Activated CD4-positive, alpha-beta T cell treated with anti-CD3 and anti-CD28 coated beads for 1 hour (primary cell): ENCODE measurements at regions not wholly inside any gene's neighbourhood (a gene's known extent, or its start where the extent isn't known, plus 50 kb on each side); places are given as distances from the start of the nearest gene placed in this dataset.

Experiments used
- DNase-seq: peaks from one replicate; pipeline ENCODE4 v3.0.0-alpha.2; 2020

DNA sequence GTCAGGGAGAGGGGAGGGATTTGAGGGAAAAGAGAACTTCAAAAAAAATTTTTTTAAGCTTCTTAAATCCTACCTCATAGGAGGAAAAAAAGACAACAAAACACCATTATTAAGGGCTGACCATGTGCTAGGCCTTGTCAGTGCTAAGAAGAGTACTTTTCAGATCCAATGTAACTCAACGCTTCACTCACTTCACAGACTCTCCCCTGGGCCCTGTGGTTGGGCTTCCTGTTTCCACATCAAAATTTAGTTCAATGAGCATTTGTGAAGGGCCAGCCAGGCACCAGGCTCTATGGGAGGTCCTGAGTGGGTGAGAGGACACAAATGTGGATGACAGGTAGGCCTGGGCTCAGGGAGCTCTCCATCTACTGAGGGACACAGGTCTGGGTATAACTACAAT, 249.8 kb downstream of the PTEN start:
- DNase-seq = no peak

DNA sequence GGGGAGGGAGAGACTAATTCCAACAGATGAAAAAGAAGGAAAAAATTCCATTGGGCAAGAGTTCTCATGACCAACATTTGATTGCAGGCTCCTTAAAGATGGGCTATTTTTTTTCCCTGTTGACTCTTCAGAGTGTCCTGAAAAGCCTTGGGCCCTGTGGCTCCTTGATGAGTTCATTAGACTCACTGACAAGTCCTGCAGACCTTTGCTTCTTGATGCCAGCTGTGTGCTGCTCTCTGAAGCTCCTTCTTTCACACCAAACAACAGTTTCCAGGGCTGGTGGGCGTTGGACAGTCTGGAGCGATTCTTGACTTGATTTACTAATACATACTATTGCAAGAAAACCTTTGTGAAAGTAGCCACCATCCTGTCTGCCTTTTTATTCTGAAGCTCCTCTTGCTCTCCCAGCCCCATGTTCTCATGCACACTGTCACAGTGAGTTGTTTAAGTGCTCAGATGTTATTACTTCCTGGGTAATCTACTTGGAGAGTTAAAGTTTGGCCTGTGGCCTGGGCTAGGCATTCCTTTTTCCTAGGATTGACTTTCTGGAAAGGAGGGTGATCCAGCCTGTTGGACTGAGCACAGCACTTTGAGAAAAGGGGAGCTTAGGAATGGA, 250.3 kb downstream of the PTEN start:
- DNase-seq = no peak

DNA sequence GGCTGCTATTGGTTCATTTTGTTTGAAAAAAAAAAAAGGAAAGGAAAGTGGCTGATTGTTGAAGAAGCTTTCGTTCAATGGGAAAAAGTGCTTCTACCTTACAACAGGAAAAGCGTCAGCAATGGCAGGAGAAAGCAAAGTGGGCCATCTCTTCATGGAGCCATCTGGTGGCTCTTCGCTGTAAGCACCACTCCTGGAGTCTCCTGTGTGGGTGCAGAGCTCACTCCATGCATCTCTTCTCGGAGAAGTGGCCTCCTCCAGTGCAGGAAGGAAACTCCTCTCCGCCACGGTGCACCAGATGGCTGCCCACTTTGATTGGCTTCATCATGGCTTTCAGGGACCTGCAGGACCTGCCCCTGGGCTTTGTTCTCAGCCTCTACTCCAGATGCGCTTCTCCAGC, 250.9 kb downstream of the PTEN start:
- no peak for DNase-seq

DNA sequence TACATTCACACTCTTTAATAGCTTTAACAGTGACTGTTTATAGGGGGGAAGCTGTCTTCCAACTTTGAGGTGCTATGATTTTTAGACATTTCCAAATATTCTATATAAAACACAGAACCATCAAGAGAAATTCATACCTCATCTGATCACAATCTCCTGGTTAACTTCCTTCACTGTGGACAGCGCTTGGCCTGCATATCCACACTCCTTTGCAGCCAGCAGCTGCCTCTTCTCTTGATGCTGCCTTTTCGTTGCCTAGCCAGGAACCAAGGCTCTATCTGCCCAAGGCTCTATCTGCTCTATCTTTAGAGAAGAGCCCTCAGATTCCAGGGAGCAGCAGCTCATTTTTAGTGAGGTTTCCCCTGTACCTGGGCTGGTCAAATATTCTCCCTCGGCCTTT, 252.0 kb downstream of the PTEN start:
- no peak for DNase-seq

DNA sequence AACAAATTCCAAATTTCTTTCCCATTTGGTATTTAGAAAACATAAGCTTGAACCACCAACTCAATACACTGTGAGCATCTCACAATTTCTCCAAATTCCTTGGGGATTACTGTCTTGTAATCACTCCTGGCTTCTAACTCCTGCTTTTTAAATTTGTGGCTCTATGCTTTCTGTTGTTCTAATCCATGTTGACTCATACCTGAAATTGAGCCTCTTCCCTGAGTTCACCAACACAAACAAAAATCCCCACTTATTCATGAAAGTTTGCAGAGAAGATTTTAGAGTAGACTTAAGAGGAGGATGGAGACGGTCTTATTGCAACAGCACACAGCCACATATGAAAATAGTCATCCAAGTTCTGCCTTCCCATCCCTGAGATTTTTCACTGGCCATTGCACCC, 252.5 kb downstream of the PTEN start:
- no peak for DNase-seq

DNA sequence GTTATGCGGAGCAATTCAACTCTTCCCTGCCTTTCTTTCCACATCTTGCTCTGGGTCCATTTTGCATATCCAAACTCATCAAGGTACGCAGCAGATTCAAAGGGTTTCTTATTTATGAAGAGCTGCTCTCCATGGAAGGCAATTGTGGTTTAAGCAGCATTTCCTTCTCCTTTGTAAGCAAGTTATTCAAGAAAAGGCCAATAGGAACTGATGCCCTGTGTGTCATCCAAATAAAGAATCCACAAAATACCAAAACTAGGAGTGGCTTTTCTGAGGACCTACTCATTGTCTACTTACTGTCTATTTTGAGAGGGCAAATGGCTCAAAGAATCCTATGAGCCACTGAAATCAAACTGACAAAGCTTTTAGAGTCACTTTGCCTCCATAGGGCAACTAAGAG, 253.1 kb downstream of the PTEN start:
- no peak for DNase-seq

DNA sequence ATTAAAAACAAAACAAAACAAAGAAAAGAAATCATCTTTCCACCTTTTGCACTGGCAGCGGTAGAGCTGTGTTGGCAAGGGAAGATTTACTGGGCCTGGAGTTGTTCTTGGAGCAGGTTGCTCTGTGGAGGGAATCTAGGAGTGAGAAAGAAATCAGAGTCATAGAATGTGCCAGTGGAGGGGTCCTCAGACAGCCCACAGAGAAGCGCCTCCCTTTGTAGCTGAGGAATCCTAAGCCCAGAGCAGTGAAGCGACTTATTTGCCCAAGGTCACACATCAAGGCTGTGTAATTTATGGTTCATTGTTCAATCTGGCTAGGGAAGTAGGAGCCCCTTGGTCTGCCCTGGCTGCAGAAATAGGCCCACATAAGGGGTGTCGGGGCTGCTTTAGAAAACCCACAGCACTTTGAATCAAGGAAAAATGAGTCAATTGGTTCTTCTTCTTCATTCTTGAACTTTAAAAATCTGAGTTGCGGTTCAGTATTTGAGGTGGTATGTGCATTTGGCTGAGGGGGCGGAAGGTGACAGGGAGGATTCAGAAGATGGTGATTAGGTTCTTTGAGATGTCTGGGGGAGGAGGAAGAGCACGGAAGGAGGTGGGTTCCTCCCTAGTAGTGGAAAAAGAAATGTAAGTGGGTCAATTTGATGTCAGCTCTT, 253.7 kb downstream of the PTEN start:
- no peak for DNase-seq

DNA sequence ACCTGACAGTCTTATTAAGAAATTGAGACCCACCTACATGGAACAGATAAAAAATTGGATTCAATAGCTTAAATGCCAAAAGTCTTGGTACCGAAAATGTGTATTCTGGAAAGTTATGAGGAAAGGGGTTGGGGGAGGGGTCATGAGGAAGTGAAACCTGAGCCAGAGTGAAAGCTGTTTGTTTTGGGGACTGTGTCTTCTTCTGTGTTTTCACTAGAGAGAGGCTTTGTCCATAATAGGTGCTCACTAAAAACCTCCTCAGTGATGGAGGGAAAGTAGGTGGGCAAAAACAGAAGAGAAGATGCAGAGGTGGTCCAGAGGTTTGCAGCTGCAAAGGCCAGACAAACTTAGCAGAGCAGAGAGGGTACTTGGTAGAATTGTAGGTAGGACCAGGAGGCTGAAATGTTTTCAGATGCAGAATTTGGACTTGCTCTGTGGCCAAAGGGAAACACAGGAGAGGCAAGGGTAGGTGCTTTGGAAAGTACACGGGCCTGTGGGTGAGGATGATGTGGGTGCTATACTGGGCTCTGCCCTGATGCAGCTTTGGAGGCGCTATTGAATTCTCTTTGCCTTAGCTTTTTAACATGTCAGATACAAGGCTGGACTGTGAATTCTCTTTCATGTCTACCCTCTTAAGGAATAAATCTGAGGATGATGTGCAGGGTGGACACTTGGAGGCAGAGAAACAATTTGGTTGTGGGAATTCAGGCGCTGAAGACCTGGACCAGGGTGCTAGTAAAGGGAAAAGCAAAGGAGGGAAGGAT, 254.6 kb downstream of the PTEN start:
- no peak for DNase-seq

DNA sequence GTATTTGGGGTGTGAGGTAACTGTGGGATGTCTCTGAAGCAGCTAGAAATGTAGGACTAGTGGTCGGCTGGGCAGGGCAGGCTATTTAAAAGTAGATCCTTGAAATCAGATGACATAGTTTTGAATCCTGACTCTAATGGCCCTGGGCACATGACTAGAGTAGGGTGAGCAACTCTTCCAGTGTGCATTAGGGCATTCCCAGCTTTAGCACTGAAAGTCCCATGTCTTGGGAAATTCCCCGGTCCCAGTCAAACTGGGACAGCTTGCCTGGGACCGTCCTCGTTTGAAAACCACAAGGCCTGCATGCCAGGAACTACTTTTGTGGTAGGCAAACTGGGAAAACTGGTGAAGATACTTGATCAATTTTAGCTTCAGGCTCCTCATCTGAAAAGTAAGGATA, 255.3 kb downstream of the PTEN start:
- DNase-seq = no peak

DNA sequence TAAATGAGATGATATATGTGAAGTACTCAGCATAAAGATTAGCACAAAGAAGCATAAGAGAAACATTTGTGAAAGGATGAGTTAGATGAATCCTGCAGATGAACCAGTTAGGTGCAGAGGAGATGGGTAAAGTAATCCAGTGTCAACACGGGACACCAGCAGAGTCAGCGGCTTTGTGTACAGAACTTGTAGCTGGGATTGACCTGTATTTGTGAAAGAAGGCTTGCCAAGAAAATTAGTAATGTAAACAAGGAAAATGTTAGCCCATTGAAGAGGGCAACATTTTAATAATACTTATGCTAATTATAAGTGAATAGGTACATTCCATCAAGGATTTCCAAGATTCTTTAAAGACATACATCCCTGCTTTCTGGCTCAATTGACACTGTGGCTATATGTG, 255.7 kb downstream of the PTEN start:
- no peak for DNase-seq

DNA sequence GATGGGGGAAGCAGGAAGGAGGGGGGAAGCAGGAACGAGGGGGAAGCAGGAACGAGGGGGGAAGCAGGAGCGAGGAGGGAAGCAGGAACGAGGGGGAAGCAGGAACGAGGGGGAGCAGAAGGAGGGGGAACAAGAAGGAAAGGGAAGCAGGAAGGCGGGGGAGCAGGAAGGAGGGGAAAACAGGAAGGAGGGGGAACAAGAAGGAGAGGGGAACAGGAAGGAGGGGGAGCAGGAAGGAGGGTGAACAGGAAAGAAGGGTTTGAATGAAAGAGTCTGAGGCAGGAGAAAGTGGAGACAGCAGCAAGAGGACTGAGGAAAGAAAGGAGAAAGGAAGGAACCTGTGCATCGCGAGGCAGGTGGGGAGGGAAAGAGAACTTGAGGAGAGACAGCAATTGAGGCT, 256.6 kb downstream of the PTEN start:
- no peak for DNase-seq

DNA sequence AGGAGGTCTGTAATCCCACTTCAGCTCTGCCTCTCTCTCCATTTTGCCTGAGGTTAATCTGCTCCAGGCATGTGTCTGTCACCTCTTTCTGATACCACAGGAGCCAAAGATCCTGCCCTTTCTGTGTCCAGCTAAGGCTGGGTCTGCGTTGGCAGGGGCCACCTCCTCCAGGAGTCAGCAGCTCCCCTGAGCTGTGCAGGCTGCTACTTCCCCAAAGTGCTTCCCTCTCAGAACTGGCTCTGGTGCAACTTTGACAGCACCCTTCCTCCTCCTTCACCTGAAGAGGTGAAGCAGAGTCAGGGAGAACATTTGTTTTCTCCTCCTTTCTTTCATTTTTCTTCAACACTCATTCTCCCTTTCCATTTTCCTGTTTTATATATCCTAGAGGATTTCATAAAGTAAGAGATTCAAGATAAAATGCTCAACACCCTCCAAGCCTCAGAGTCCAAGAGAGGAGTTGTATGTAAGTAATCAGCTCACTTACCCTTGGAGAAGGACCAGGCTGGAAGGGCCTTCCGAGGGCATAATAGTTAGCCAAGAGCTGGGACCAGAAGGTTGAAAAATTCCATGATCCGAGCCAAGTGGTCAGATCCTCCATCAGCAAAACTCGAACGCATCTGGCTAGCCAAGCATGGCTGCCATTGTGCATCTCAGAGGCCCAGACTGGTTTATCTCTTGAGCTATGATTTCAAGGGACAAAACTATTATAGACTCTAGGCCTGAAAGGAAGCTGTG, 257.3 kb downstream of the PTEN start:
- no peak for DNase-seq

DNA sequence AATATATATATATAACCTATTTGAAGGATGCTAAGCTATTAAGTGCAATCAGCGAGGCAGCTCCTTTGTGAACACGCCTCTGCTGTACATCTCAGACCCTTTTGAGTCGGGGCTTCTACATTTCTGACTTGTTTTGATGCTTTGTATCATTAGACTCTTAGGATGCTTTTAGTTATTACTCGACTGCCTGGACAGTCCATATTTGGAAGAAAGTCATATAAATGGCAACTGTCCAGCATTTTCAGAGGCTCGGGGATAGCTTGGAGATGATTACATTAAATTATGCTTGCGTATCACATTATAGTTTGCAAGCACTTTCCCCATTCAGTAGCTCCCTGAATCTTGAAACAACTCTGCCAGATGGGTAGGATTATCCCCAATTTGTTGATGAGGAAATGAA, 257.9 kb downstream of the PTEN start:
- DNase-seq = no peak

DNA sequence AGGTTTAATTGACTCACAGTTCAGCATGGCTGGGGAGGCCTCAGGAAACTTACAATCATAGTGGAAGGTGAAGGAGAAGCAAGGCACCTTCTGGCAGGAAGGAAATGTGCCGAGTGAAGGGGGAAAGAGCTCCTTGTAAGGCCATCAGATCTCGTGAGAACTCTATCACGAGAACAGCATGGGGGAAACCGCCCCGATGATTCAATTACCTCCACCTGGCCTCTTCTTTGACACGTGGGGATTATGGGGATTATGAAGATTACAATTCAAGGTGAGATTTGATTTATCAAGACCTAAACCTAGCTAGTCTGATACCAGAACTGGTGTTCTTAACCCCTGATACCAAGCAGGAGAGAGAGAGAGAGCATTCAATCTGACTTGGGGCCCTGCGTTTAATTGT, 258.7 kb downstream of the PTEN start:
- no peak for DNase-seq

DNA sequence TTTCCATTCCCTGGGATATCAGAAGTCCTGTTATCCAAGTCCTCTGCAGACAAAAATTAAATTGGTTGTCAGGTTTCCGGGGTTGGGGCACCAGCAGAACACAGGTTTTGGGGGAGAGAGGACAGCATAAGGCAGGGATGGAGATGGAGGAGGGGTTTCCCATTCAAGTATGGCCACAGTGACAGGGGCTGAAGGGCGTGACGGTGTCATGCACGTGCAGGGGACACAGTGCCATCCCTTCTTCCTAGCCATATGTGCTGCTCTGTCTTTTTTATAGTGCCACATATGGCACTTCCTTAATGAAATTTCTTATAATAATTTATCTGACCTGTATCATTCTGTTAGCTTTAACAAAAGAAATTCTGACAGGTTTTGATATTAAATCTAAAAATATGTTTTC, 259.2 kb downstream of the PTEN start:
- no peak for DNase-seq

DNA sequence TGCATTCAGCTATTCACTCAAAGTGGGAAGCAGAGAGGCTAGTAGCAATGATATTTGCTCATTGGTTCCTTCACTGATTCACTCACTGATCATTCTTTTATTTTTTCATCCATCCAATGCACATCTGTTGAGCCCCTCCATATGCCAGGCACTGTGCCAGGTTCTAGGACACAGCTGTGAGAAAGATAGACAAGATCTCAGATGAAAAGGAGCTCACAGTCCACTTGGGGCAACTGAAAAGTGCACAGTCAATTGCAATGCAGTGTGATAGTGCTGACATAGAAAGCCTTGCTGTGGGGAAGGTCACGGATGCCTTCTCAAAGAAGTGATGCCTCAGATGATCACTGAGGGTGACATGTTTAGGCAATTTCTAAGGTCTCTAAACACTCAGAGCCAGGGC, 262.3 kb downstream of the PTEN start:
- DNase-seq = no peak

DNA sequence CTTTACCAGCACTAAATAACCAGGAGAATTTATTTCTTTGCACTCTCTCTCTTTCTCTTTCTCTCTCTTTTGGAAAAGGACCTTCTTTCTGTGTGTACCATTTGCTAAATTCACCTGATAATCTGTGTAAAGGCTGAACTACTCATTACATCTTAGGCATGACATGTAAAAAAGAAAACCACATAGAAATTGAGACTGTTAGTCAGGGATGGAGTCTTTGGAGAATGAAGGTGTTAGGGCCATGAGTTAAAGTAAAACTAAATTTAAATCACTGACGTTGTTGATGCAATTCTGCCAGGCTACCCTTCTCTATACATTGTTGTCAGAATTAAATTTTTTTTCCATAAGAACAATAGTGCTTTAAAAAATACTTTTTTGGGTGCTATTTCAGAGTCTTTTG, 263.3 kb downstream of the PTEN start:
- DNase-seq = no peak

DNA sequence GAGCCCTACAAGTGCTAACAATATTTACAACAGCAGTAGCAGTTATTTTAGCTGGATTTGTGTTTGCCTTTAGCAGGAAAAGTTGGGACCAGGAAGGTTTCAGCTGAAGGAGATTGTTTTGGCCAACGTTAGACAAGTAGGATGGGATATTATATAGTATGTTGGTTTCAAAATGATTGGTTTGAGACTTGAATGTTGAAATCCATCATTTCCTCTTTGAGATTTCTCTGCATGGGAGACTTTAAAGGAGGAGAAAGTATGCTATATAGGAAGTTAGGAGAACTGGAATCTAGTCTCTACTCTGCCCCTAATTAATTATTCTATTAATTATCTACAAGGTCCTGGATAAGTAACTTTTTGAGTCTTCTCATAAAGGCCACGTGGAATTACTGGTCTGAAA, 263.8 kb downstream of the PTEN start:
- DNase-seq = no peak

DNA sequence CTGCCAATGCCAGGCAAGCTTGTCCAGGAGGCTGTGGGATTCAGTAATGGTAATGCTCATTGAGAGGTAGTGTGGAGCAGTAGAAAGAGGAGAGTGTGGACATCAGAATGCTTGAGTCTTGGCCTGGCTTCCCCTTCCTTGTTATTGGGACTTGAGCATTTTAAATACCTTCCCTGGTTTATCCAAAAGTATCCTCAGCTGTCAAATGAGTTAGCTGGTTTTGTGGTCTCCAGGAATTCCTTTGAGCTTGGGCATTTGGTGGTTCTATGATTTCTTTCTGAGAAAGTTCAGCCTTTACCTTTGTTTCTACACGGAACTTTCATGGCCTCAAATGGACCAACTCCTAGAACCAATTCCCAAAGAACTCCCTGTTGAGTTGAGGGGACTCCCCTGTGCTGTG, 264.3 kb downstream of the PTEN start:
- DNase-seq = no peak

DNA sequence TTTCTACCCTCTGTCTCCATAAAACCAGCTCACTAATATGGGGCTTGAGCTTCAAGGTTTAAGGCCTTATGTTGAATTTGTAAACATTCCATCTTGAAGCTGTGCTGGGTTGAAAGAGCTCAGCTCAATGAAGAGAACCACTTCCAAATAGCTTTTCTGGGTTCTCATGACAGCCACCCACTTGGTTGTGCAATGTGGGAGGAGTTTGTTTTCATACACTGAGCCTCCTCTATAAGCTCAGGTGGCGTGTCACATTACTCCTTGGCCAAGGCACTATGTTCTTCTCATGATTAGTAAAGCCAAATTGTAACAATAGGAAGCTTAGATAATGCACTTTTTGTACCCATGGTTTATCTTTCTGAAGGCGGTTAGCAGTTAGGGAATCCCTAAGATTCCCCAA, 265.6 kb downstream of the PTEN start:
- DNase-seq = no peak

DNA sequence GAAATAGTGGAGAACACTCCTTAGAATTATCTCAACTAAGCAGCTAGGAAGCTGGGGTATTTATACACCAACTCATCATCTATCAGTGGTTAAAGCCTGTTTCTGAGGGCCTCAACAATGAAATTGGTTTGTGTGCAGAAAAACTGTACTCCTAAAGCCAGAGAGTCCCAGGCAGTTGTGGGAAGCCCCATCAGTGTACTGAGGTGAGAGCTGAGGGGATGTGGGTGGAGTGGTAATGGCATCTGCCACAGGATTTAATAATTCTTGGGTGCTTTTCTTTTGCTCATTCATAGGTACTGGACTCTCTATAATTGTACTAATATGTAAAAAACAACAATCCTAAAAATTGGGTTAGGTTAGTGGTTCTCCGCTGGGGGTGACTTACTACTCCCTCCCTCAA, 267.5 kb downstream of the PTEN start:
- no peak for DNase-seq

DNA sequence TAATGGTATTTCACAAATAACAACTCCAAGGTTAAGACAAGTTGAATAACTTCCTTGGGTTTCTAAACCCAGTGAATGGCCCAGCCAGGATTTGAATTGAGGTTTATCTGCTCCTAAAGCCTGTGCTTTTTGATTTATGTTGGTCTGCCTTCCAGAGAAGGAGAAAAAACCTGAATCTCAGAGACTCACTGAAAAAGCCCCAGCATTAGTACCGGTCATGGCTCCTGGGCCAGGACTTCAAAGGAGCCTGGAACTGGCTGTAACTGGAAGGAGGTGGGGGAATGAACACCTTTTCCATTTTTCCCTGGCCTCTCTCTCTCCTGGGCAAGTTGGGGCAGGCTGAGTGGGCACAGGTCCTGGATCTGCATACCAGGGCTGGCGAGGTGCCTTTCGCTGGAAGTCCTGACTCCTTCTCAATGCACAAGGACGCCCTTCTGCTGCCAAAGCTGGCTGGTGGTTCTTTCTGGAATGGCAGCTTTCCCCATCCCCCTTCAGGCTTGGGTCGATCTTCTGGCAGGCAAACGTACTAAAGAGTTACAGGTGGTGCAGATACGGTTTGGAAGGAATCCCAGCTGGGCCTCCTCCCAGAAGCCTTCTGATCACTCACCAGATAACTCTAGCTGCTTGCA, 268.2 kb downstream of the PTEN start:
- no peak for DNase-seq

DNA sequence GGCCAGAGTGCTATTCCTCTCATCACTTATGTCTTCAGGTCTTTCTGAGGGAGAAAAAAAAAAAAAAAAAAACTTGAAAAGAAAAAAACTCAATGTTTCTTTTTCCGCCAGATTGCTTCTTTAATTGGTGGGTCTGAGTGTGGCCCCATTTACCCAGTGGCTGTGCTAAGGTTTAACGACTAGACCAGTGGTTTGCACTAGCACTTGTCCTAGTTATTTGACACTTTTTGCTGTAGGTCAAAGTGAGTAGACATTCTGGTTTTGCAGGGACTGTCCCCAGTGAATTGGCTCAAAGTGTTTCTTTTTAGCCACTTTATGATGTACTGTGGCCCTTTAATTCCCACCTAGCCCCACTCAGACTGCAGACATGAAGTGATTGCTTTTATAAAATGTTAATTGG, 273.3 kb downstream of the PTEN start:
- DNase-seq = no peak
